ENCODE measurements at regions not wholly inside any gene's neighbourhood (a gene's known extent, or its start where the extent isn't known, plus 50 kb on each side); places are given as distances from the start of the nearest gene placed in this dataset.

DNA sequence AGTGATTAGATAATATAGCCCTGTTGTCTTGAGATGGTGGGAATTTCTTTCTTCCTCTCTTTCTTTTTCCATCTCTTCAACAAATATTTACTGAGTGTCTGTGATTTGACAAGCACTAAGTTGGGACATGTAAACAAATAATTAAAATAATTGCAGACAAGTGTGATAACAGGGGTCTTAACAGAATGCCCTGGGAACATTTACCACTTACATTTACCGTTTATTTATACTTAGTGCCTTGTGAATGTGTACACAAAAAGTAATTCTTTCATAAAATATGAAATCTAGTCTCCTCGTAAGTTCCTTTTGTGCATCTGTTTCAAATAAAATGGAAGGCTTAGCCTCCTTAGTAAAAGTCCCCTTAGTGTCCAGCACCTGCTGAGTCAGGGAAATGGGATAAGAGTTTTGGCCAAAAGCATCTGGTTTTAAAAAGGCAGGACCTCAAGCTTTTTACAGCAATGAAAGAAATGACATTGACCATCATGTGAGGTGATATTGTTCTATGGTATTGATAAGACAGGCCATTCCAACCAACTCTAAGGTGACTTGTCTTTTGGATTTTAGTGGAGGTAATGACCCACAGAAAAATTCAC is 188.2 kb downstream of the HS3ST3B1 start:
- no peak for DNase-seq (ENCODE audit: low read depth in 2 of 2)

- DNase-seq (ENCODE audit: low read depth in 2 of 2): no peak
Observed at GRCh38 chr17:14487068-14487467, 186.2 kb downstream of the HS3ST3B1 start.

- no peak for DNase-seq (ENCODE audit: low read depth in 2 of 2)
Observed at GRCh38 chr17:14482715-14483114, 181.8 kb downstream of the HS3ST3B1 start.

DNA sequence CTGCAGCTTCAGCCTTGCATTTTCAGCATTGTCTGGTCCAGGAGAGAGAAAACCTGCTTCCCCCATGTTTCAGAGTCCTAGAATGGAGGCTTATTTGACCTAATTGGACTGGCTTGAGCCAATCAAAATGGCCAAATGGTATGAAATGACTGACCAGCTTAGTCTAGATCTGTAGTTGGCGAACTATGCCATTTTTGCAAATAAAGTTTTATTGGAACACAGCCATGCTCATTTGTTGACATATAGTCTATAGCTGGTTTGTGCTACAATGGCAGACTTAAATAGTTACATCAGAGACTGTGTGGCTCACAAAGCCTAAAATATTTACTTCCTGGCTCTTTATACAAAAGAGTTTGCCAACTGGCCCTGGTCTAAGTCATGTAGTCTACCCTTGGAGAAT is 180.8 kb downstream of the HS3ST3B1 start:
- no peak for DNase-seq (ENCODE audit: low read depth in 2 of 2)

DNA sequence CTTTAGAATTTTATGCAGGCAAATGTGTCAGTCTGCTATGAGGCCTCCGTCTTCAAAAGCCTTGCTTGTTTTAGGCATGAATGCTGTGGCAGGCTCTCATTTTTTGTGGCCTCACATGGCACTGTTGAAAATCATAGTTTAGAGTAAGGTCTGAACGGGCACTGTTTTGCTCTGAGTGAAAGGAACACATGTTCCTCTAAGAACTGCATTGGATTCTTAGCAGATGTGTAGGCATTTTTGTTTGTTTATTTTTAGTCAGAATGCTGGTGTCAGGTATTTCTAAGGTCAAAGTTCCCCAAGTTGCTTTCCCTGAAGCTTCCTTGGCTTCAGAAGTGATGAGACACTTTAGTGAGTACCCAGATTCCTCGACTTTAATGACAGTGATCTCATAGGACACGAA is 173.7 kb downstream of the HS3ST3B1 start:
- no peak for DNase-seq (ENCODE audit: low read depth in 2 of 2)

DNA sequence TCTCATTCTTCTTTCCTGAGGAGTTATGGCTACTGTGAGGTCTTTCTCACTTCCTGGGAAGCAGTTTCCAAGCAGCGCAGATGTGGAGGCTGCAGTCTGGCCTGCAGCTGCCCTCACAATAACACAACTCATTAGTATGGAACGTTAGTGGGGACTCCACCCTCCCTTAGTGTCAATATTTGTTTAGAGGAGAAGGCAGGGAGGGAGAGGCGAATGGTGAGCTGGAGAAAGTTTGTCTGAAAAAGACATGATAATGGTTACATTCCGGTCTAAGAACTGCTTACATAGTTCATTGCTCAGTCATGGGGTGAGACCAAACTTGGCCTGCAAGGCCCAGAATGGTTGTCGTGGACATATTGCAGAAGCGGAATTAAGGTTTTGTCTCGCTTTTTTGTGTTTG is 170.2 kb downstream of the HS3ST3B1 start:
- no peak for DNase-seq (ENCODE audit: low read depth in 2 of 2)

DNA sequence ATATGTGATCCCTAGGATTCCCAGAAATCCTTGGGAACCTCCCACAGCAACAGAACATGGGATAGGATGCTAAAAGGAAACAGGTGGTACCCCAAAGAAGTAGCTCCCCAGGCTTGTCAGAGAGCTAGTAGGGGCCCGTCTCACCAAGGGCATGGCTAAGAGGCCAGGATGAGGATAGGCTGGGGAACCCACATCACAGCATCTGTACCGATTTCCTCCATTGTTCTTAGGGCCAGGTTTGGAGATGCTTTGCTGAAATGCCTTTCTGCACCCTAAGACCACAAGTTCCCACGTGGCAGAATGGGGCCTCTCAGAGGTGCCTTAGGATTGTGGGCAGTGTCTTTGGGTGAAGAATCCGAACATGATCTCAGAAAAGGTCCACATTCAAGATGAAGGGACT is 169.5 kb downstream of the HS3ST3B1 start:
- no peak for DNase-seq (ENCODE audit: low read depth in 2 of 2)

- DNase-seq (ENCODE audit: low read depth in 2 of 2): no peak
Observed at GRCh38 chr17:14469971-14470370, 169.1 kb downstream of the HS3ST3B1 start.

- no peak for DNase-seq (ENCODE audit: low read depth in 2 of 2)
Observed at GRCh38 chr17:14468858-14469257, 168.0 kb downstream of the HS3ST3B1 start.

DNA sequence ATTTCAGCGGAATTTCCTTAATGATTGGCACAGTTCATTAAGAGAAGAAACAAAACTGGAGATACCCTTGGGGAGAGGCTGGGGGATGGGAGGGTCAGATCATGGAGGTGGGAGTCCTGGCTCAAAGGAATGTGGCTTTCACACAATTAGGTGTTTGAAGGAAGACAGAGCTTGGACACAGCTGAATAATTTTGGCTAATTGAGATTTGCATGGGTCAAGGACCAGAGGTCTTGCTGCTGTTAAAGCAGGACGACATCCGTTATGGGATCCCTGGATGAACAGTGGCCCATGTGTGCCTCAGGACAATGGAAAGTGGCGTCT is 160.3 kb downstream of the HS3ST3B1 start:
- no peak for DNase-seq (ENCODE audit: low read depth in 2 of 2)

DNA sequence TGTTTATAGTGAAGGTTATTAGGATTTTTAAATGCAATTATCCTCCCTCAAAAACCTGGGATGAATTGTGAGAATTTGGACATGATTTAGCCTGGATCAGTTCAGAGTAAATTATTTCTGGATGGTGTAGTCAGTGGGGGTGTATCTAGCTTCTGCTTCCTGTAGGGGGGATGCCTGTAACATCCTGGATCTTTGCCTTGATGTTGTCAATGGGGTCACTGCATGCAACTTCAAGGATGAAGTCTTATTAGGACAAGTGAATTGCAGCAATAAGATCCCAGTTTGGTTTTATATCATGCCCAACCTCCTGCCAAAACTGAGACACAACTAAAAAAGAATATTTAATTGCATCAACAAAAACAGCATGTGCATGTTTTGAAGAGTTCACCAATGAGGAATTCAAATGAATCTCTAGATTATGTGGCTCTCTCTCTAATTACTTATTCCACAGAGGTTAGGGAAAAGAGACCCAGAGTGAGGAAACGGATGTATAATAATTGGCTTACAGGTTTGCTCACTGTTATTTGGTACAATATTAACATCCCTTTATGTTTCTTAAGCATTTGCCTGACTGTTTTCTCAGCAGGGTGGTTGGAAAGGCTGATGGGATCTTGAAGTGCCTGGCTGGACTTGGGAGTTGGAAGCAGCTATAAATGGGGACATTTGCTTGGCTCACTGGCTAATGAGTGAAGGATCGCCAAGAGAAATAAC is 159.8 kb downstream of the HS3ST3B1 start:
- DNase-seq (ENCODE audit: low read depth in 2 of 2): no peak

GRCh38 chr17:14459955-14460354 is 159.1 kb downstream of the HS3ST3B1 start:
- DNase-seq (ENCODE audit: low read depth in 2 of 2): no peak

GRCh38 chr17:14458724-14459123 is 157.8 kb downstream of the HS3ST3B1 start:
- DNase-seq (ENCODE audit: low read depth in 2 of 2): no peak

GRCh38 chr17:14454746-14455145 is 153.9 kb downstream of the HS3ST3B1 start:
- DNase-seq (ENCODE audit: low read depth in 2 of 2): no peak

DNA sequence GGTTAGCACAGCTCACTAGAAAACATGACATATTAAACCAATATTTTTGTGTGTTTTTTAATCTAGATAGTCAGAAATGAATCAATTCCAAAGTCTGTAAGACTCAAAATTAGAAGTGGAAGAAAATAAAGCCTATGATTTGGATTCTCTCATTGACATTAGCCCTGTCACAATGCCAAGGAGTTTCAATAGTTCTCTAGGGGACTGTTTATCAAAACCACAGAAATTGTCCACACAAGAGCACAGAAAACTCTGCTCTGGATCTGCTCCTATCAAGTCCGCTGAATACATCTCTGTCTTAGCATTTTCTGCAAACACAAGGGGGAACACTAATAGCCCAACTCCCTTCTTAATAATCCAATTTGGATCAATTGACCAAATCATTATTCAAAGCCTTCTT is 152.0 kb downstream of the HS3ST3B1 start:
- no peak for DNase-seq (ENCODE audit: low read depth in 2 of 2)

DNA sequence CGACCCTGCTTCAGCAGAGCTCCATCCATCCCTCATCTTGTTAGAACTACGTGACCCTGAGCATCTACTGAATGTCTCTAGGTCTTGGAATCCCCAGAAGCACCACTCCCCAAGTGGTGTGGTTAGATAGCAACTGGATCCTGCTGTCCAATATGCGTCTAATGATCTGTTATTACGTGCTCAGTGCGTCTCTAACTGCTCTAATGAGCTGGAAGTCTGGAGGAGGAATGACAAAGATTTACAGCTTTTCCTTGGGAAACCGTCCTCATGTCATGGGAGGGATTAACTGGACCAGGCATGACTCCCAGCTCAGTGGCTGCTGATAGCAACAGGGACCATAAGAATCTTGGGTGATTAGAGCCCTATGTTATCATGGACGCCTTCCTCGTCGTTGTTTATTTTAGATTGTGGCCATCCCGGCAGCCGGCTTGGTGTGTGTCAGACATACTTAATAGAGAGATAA is 150.9 kb downstream of the HS3ST3B1 start:
- DNase-seq (ENCODE audit: low read depth in 2 of 2): no peak

DNA sequence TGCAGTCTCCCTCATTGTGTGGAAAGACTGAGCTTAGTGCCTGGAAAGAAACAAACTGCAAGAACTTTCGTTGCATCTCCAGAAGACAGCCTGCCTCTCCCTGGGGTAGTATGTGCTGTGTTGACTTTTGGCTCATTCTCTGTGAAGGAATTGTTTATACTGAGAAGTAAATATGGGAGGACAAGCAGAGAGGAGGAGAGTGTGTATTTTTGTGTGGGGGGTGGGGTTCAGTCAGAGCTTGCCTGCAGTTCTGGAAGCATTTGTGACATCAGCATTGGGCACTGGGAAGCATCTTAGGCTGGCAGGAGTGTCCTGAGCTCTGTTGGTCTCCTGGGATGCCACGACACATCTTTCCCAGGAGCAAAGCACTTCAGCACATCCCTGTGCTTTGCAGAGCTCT is 147.9 kb downstream of the HS3ST3B1 start:
- DNase-seq (ENCODE audit: low read depth in 2 of 2): no peak

DNA sequence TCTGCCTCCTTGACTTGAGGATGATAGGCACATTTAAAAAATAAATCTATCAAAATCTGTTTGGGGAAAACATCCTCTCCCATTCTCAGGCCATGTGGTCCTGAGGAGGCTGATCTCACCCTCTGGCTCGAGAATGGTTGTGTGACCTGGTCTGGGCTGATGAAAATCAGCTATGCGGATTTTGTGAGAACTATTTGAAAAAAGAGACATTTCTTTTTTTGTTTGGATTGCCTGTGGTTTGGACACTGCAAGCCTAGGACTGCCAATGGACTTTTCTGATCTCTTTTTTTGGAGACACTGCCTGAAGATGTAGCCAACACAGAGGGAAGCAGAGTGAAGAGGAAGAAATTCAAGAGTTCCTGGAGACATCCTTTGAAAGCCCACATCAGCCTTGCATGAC is 145.9 kb downstream of the HS3ST3B1 start:
- no peak for DNase-seq (ENCODE audit: low read depth in 2 of 2)

- DNase-seq (ENCODE audit: low read depth in 2 of 2): no peak
Observed at GRCh38 chr17:14444915-14445314, 144.0 kb downstream of the HS3ST3B1 start.

DNA sequence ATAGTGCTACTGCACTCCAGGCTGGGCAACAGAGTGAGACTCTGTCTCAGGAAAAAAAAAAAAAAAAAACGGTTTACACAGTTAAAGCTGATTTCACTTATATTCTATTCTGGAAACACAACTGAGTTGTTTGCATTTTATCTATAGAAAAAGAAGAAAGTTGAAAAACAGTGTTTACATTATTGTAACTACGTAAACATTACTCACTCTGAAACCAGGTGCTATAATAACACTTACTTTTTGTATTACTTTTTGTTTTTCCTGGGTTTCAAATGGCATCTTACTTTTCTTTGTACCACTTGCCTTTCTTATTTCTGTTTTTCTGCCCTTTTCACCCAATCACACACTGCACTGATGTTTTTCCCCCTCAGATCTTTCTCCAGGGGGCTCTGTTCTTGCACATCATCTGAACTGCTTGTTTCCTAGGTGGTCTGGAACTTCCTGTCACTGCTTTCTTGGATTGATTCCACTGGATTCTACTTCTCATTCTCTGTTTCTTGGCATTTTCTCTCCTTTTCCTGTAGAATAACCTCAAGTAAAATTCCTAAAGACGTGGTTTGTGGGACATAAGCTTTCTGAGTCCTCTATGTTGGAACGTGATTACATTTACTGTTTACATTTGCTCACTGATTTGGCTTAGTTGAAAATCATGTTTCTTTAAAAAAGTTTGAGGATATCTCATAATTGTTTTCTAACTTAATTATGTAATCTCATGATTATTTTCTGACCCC is 142.1 kb downstream of the HS3ST3B1 start:
- DNase-seq (ENCODE audit: low read depth in 2 of 2): no peak

DNA sequence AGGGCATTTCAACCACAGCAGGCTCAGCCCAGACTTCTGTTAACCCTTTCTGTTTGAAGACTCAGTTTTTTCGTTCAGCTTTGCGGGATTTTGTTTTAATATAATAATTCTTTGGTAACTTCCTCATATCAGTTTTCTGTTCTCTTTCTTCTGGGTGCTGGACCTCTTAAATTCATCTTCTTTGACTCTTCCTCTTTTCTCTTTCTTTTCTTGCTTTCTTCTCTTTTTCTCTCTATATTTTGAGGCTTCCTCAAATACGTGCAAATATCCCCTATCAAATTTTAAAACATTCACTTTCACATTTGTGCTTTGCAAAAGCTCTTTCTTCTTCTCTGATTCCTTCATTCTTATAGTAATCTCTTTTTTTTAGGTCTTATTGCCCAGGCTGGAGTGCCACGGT is 136.3 kb downstream of the HS3ST3B1 start:
- DNase-seq (ENCODE audit: low read depth in 2 of 2): no peak

GRCh38 chr17:14436266-14436665 is 135.4 kb downstream of the HS3ST3B1 start:
- DNase-seq (ENCODE audit: low read depth in 2 of 2): no peak

DNA sequence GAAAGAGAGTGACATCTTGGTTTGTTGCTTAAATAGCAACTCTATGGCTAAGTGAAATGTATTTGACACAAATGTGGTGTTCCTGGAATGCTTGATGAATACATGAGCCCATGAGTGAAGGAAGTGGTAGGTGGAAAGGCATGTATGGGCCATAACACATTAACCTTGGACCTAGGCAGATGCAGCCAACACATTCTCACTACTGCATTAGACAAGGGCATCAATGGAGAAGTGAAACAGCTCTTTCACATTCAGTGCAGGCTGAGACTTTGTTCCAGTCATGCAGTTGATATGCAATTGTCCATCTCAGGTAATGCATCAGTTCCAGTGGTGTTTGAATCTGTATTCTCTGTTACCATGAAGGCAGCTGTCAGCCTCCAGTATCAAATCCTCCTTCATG is 133.6 kb downstream of the HS3ST3B1 start:
- DNase-seq (ENCODE audit: low read depth in 2 of 2): no peak
